NCI-H1694 treated with DMSO at 0.1 percent for 48 hours (cell line): ENCODE measurements at regions not wholly inside any gene's neighbourhood (a gene's known extent, or its start where the extent isn't known, plus 50 kb on each side); places are given as distances from the start of the nearest gene placed in this dataset.

Source experiments
- DNase-seq: peaks from one replicate; lab custom pipeline; 2025; lab: John Stamatoyannopoulos, UW

- no peak for DNase-seq
Observed at GRCh38 chr4:165667969-165668368, 205.1 kb upstream of the TLL1 start.

- DNase-seq = no peak
Observed at GRCh38 chr4:165668694-165669093, 204.3 kb upstream of the TLL1 start.

GRCh38 chr4:165677081-165677480 lies 196.0 kb upstream of the TLL1 start:
- no peak for DNase-seq

GRCh38 chr4:165678236-165678935 lies 194.7 kb upstream of the TLL1 start:
- DNase-seq = no peak

- no peak for DNase-seq
Observed at GRCh38 chr4:165678936-165679325, 194.1 kb upstream of the TLL1 start.

- no peak for DNase-seq
Observed at GRCh38 chr4:165680821-165681220, 192.2 kb upstream of the TLL1 start.

GRCh38 chr4:165682611-165683010 lies 190.4 kb upstream of the TLL1 start:
- no peak for DNase-seq

- DNase-seq = no peak
Observed at GRCh38 chr4:165684177-165684805, 188.7 kb upstream of the TLL1 start.

GRCh38 chr4:165686756-165687155 lies 186.3 kb upstream of the TLL1 start:
- no peak for DNase-seq

GRCh38 chr4:165689159-165689558 lies 183.9 kb upstream of the TLL1 start:
- DNase-seq = no peak

- no peak for DNase-seq
Observed at GRCh38 chr4:165692082-165692481, 181.0 kb upstream of the TLL1 start.

- DNase-seq = no peak
Observed at GRCh38 chr4:165698272-165698671, 174.8 kb upstream of the TLL1 start.

- DNase-seq = no peak
Observed at GRCh38 chr4:165699055-165699454, 174.0 kb upstream of the TLL1 start.

GRCh38 chr4:165700855-165701254 lies 172.2 kb upstream of the TLL1 start:
- DNase-seq = no peak

- no peak for DNase-seq
Observed at GRCh38 chr4:165707128-165707527, 165.9 kb upstream of the TLL1 start.

GRCh38 chr4:165709516-165709915 lies 163.5 kb upstream of the TLL1 start:
- no peak for DNase-seq

GRCh38 chr4:165709973-165710526 lies 163.0 kb upstream of the TLL1 start:
- no peak for DNase-seq

GRCh38 chr4:165711436-165711835 lies 161.6 kb upstream of the TLL1 start:
- DNase-seq = no peak

- DNase-seq = no peak
Observed at GRCh38 chr4:165711912-165712311, 161.1 kb upstream of the TLL1 start.

- DNase-seq = no peak
Observed at GRCh38 chr4:165714650-165715049, 158.4 kb upstream of the TLL1 start.

- DNase-seq = no peak
Observed at GRCh38 chr4:165715211-165715610, 157.8 kb upstream of the TLL1 start.

- DNase-seq = no peak
Observed at GRCh38 chr4:165715989-165716388, 157.0 kb upstream of the TLL1 start.

GRCh38 chr4:165716472-165716871 lies 156.6 kb upstream of the TLL1 start:
- no peak for DNase-seq

GRCh38 chr4:165718660-165719059 lies 154.4 kb upstream of the TLL1 start:
- DNase-seq = no peak
